ENCODE measurements at regions not wholly inside any gene's neighbourhood (a gene's known extent, or its start where the extent isn't known, plus 50 kb on each side); places are given as distances from the start of the nearest gene placed in this dataset.
"Not testable (repeated sequence)": the region's sequence is repeated elsewhere in the genome, so short reads cannot be mapped to it uniquely, and the experiment has no call there.

DNA sequence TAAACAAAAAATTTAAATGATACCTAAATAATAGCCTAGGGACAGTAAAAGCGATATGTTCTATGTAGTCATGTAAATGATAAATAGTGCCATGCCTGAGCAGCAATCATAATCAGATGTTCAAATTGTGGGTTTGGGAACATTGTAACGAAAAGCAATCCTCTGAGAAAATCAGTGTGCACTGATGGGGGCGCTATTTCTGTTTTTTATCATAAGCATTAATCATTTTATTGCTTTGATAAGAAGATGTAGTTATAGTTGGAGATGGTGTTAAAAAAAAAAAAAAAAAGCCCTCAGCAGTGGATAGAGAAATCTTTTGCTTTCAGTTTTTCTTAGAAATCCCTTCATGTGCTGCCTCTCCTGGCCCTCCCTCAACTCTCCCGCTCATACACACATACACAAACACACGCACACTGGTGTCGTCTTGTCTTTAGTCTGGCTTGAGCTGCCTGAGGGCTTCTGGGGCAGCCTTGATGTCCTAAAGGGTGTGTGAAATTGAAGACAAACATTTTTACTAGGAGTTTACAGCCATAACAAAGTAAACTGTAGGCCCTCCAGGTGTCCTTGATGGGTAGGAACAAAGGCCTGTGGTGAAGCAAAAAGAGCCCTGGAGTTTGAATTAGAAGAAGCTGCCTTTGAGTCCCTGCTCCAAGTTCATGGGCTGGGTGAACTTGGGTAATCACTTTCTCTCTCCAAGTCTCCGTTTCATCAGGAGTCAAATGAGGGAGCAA, 428.1 kb downstream of the SOX2 start:
- DNase-seq, result no peak

DNA sequence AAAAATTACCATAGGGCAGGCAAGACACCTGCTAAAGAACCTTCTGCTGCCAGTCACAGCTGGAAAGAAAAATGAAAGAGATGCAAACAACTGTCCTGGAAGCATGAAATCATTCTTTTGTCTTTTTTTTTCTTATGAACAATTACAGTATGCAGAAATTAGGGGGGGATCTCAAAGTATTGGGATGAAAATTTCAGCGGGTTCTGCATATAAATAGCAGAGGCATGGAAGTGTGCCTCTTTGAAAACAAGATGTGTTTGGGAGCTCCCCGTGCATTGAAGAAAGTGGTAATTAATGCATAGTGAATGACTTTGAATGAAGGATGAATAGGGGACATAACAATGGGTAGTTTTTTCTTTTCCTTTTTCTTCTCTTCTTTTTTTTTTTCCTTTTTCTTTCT, 431.2 kb downstream of the SOX2 start:
- no peak for DNase-seq

DNA sequence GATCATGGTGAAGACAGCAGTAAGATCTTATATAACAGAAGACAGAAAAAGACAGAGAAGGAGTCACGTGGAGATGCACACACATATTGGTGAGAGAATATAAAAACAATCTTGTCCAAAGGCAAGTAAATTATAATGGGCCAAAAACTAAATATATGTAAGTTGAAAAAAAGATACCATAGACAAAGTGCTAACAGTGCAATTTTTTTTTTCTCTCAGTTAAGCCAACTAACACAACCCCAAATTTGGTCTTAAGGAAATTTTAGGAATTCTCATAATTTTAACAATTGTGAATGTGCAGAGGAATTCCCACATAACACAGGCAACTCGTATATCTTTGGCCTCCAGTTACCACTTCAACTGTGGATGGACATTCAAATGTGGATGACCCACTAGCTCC, 432.2 kb downstream of the SOX2 start:
- no peak for DNase-seq

DNA sequence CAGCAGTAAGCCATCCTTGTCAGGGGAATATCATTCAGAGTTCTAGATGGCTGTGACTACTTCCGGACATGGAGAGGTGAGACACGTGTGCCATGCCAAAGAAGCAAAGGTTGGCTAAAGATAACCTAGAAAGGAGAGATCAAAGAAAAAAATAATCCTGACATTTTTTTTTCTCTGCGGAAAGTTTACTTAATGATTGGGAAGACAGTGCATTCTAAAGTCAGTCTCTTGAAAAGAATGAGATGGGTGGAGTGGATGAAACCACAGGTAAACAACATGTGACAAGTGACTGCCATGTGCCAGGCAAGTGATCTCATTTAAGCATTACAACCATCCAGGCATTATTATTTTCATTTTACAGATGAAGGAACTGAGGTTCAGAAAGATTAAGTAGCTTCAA, 436.6 kb downstream of the SOX2 start:
- no peak for DNase-seq

DNA sequence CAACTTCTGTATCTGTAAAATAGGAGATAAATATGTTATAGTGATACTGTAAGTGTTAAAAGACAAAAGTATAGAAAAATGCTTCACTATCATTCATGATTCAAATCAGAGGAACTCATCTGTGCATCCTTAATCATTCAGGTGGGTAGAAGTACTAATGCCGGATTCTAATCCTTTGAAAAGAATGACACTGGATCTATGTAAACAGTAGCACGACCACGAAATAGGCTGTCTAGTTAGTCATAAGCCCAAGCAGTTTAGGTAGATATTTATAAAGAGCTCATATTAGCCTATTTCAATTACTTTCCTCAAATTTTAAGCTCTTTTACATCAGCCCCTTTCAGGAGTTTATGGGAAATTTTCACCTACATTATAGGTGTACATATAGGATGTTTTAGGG, 437.9 kb downstream of the SOX2 start:
- DNase-seq, result no peak

DNA sequence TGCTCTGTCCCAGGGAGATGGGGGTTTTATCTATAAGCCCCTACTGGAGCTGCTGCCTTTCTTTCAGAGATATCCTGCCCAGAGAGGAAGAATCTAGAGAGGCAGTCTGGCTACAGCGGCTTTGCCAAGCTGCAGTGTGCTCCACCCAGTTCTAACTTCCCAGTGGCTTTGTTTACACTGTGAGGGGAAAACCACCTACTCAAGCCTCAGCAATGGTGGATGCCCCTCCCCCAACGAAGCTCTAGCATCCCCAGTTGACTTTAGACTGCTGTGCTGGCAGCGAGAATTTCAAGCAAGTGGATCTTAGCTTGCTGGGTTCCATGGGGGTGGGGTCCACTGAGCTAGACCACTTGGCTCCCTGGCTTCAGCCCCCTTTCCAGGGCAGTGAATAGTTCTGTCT, 444.6 kb downstream of the SOX2 start:
- DNase-seq, result not testable (repeated sequence)

DNA sequence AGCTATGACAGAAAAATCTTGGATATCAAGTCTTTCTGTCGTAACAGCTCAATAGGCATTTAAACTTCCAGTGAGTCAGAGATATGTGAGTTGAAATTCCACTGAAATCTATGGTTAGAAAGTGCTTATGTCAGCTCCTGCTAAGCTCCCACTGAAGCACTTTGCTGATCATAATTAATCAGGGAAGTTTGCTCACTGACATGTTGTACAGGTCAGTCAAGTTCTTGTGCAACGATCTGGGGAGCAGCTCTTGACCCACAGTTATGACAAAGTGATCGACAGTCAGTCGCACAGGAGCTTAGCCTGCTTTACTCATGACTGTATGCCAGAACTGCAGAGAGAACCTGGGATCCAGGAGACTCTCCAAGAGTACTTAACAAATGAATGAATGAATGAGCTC, 453.5 kb downstream of the SOX2 start:
- DNase-seq, result no peak

DNA sequence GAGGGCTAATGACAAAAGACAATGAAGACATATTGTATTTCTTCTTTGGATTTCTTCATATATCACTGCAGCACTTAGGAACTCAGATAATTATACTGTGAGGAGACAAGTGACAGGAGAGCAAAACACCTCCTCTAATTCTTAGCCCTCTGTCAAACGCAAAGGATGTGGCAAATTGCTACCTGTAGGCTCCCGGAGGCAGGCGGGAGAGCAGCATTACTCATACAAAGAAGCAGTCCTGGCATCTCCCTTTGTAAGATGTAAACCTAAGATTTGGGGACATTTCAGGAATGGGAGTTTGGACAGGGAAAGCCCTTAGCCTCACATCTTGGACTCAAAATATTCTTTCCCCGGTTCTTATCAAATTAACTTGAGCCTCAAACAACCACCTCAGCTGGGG, 460.8 kb downstream of the SOX2 start:
- DNase-seq, result no peak

DNA sequence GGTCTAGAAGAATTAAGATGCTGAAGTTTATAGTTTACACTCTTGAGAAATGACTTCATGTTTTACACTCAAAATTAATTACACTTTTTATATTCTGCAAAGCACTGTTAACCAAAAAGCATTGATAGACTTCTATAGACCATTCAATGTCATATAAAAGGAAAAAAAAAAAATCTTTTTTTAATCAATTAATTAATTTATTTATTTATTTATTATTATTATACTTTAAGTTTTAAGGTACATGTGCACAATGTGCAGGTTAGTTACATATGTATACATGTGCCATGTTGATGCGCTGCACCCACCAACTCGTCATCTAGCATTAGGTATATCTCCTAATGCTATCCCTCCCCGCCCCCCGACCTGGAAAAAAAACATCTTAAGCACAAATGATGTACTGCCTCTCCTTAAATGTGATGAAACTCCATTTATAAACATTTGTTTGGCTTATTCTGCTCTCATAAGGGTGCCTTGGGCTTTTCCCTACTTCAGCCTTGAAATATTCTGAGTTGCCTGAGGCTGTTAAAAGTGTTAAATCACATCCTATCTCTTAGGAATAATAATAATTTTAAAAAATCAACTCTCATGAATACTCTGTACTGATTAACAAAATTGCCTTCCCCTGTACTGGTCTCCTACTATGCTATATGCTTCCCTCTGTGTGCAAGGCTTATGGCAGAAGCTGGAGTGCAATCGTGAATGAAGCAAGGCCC, 466.9 kb downstream of the SOX2 start:
- no peak for DNase-seq

DNA sequence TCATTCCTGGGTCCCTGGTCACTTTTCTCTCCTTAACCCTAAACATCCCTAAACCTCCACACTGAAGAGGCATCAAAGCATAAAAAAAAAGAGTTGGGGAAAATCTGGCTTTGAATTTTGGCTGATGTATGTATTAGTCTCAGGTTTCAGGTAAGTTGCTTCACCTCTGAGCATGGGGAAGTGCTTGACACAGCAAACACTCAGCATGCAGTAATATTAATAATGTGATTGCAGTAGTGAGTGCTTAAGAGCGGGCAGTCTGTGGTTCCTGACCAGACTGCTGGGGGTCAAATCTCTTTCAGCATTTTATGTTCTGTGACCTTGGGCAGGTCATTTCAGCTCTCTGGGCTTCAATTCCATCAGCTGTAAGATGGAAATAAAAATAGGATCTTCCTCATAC, 467.9 kb downstream of the SOX2 start:
- no peak for DNase-seq

DNA sequence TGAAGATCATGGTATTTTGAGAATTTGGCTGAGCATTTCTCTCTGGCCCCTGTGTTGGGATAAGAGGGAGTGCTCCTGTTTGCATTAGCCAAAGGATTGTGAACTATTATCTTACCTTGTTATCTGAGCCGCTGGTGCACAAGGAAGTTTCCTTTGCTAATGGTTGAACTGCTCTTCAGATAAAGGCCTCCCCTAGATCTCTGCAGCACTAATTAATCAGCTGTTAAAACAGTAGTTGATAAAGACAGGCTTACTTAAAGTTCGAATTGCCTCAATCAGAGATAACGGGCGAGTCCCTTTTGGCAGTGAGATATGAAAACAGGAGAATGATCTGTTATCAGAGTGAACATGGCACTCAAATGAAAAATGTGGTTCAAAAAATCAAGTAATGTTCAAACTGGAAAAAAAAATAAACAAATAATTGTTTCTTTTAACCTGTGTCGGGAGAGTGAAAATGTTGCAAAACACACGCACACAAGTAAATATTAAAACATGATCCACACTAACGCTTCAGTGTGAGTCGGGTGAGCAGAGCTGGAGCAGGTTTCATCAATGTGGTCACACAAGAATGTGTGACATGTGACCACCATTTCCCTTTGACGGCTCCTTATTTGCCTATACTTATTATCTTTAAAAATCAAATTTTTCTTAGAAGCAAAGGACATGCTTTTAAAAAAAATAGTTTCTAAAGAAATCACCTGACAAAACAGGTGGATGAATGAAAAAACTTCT, 469.1 kb downstream of the SOX2 start:
- no peak for DNase-seq

DNA sequence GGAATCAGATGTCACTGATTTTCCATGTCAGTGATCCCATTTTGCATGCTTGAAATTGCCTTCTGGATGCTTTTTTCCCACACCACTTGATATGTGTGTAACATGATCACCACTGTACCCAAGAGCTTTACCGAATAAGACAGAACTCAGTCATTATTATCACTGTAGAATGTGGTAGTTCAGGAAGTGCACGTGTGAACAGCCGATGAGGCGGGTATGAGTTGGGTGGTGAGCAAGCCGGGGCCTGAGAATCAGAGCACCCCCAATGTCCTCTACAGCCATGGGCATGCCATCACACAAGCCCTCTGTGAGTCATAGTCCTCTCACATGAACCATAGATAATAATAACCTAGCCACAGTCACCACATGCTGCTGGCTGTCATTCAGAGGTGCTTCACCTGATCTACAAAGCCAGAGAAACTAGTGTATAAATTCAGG, 470.8 kb downstream of the SOX2 start:
- peak; percentile 56 for DNase-seq

DNA sequence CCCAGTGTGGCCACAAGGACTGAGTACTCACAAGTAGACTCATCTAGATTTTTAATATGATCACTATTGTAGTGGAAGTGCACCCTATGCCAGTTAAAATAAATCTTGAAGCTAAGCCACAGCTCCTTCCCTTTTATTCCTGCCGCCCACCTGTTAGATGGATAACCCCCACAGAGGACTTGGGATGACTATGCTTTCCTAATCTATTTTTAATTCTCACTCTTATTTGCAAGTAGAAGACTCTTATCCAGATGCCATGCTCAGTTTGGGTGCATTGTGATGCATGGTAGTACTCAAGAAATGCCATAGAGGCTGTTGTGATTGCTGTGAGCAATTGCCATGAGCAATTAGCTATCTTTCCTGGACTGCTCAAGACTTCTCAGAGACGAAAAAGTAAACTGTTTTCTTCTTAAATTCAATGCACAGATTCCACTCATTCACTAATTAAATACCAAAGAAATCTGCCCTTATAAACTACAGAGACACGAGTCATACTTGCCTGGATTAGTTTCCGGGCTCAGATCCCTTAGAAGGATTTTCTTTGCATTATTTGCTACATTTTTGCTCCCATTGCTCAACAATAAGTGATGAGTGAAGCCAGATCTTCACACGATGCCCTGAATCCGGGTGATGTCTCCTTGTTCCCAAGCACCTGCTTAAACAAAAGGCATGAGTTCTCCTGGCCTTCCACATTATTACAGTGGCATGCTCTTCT, 472.1 kb downstream of the SOX2 start:
- peak; percentile 35 for DNase-seq

DNA sequence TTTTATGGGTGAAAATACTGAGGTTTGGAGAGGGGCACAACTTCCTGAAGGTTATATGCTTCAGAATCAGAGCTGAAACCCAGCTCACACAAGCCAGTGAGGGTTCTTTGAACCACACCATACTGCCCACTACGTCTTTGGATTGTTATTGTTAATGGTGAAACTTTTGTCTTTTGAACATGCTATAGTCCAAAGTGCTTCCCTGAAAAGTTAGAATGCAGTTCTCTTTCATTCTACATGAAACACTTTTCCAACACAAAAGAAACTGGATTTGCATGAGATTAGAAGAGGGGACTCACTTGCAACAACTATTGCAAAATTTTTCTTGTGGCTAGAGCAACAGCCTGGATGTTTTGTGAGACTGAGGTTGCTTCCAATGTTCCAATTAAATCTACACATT, 473.6 kb downstream of the SOX2 start:
- DNase-seq, result no peak

DNA sequence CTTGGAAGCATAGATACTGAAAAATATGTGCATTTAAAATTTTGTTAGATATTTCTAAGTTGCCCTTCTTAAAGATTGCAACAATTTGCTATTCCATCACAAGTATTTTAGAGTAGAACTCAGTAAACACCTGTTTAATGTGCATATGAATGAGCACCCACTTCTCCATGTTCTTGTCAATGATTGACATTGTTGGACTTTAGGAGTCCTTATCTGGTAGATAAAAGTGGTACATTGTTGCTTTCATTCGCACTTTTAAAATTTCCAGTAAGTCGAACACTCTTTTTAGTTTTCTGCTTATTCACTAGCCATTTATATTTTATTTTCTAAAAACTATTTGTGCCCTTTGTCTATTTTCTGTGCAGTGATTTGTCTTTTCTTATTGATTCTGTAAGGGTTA, 478.3 kb downstream of the SOX2 start:
- no peak for DNase-seq

DNA sequence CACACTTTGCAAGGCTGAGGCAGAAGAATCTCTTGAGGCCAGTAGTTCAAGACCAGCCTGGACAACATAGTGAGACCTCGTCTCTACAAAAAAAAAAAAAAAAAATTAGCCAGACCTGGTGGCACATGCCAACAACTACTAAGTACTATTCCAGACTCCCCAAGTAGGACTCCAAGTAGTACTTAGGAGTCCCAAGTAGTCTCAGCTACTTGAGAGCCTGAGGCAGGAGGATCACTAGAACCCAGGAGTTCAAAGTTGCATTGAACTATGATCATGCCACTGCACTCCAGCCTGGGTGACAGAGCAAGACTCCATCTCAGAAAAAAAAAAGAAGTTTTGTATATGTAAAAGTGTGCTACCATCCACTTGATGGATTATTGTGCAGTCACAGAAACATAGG, 486.6 kb downstream of the SOX2 start:
- DNase-seq, result no peak

DNA sequence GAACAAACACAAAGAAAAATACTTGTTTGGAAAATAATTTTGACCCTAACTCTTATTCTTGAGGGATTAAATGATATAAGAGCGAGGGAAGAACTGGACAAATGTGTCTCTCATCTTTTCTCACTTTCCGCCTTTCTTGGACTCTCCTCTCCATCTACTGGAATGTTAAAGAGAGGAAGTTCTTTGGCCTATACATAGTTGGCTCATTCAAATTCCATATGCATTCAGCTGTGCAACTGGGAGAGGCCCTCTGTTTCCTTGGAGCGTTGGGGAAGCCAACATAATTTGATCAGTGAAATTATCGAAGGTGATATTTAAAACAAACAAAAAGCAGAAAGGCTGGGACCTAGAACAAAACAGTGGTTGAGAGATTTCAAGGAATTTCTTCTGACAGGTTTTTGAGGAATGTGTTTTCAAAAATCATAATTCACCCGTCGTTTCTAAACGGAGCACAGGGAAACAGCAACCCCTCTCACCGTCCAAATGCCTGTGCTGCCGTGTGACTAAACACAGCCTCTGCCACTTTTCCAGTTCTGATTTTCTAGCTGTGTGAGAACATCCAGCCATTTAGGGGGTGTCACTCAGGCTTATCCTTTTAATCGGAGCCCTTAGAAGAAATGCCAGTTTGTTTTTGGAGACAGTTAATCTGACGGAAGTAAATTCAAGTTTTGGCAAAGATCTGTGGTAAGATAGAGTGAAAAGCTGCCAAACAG, 489.9 kb downstream of the SOX2 start:
- peak; percentile 59 for DNase-seq

DNA sequence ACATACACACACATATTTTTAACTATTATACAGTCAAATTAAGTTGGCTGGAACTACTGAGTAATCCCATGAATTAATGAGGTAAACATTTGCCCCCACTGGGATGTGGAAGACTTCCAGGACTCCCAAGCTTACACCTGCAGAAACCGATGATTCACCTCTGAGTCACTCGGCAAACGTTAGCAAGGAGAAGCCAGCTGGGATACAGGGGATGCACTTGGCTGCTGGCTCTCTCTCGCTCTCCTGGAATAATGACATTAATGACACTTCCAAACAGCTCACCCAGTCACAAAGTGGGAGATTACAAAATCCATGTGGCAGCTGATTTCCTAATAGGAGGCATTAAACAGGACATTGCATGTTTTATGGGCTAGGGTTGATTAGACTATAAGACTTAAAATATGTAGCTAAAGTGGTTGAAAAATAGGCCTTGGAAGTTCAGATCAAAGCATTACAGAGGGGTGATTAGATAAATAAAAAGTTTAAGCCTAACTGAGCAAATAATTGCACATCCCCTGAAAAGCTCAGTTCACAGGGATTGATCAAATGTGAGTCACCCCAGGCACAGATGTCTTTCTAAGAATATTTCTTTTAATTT, 500.9 kb downstream of the SOX2 start:
- peak; percentile 51 for DNase-seq

DNA sequence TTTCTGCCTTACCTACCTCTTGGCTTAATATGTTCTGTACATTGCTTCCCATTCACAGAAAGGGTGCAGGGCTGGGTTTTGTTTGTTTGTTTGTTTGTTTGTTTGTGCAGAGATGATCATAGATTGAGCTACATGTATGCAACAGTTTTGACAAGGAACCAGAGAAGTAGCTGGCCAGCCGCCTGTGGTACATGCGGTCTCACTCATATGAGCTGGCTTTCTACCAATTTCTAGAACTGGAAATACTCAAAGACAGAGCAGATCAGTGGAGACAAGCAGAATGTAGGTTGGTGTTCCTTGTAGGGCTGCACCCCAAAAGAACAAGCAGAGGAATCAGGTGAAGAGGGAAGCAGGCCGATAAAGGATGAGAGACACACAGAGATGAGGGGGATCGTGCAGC, 502.7 kb downstream of the SOX2 start:
- peak; percentile 50 for DNase-seq

DNA sequence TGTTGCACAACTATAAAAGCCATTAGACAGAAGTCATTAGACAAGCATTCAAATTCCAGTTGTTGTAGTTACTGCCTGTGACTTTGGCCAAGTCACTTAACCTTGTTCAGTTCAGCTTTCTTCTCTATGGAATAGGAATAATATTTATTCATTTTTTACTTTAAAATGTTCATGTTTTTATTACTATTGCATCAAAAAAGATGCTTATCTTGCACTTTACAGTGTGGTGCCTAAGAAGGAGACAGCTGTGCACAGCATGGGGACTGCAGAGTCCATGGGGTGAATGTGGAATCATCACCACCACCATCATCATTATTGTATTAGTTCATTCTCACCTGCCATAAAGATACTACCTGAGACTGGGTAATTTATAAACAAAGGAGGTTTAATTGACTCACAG, 504.2 kb downstream of the SOX2 start:
- DNase-seq, result no peak

DNA sequence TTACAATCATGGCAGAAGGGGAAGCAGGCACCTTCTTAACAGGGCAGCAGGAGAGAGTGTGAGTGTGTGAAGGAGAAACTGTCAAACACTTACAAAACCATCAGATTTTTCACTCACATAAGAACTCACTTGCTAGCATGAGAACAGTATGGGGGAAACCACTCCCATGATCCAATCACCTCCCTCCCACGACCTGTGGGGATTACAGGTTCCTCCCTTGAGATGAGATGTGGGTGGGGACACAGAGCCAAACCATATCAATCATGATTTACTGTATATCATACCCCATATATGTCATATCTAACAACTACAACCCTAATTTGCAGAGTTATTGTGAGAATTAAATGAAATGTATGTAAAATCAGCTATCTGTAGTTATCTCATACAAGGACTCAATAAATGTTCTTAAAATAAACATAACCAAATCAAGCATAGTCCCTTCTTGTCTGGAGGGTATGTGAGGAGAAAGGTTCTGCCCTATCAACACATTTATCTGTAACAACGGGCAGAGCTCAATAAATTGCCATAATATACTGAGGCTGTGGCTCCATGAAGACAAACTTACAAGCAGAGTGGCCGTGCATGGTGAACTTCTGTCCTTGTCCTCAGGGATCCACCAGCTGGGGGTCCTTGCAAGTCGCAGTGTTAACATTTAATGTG, 504.7 kb downstream of the SOX2 start:
- no peak for DNase-seq
